Body of pancreas (tissue), 4 donors: ENCODE measurements at regions not wholly inside any gene's neighbourhood (a gene's known extent, or its start where the extent isn't known, plus 50 kb on each side); places are given as distances from the start of the nearest gene placed in this dataset.
A peak's percentile ranks its signal among the peaks of the same experiment; 100 is the strongest.

Source experiments
- ATAC-seq: fragments of 150-250 bp; one replicate; pipeline ENCODE4 v1.9.1; 2016
- DNase-seq, 4 donors: peaks; one replicate each; pipeline ENCODE4 v3.0.0-alpha.2; 2019
- H3K27ac ChIP-seq, 4 donors: fragments of 200-600 bp; sonication (generic); 1 replicate in 3 of 4; 2 replicates in 1 of 4; pipeline versions ENCODE4 v1.5.1 to v1.6.1; 2016 to 2019; ENCODE audit warnings: mild to moderate bottlenecking in 1 of 4, mixed read lengths in 1 of 4, moderate library complexity in 1 of 4
- H3K27me3 ChIP-seq, 2 donors: fragments of 200-600 bp; sonication (generic); one replicate each; pipeline ENCODE4 v1.6.0; 2016; ENCODE audit warnings: mild to moderate bottlenecking in 1 of 2
- H3K36me3 ChIP-seq, 2 donors: fragments of 200-600 bp; sonication (generic); replicated peaks in 1 of 2; 2 replicates each; pipeline ENCODE4 v1.5.1; 2016; ENCODE audit warnings: low read depth in 2 of 2; ENCODE audit not compliant: insufficient read depth in 1 of 2
- H3K4me1 ChIP-seq: fragments of 200-600 bp; sonication (generic); one replicate; pipeline ENCODE4 v1.6.0; 2016
- H3K4me3 ChIP-seq, 2 donors: fragments of 200-600 bp; sonication (generic); 1 replicate in 1 of 2; 2 replicates in 1 of 2; pipeline ENCODE4 v1.5.1; 2016 to 2019
- H3K9me3 ChIP-seq, 3 donors: fragments of 200-600 bp; sonication (generic); 1 replicate in 2 of 3; 2 replicates in 1 of 3; pipeline ENCODE4 v1.5.1; 2016
- POLR2A ChIP-seq, 3 donors: fragments of 450-650 bp; IDR thresholded peaks; one replicate each; pipeline ENCODE4 v1.6.1; 2016; ENCODE audit warnings: antibody characterized with exemption in 3 of 3, mild to moderate bottlenecking in 2 of 3
- WGBS, 2 donors: methylation state at CpG; one replicate each; pipeline ENCODE4 v1.1.5; 2017; 5-methylcytosine and 5-hydroxymethylcytosine counted together
- intact Hi-C: fragments of 100-400 bp; cut with DNase I; formaldehyde crosslinking; loops from one replicate; pipeline ENCODE4 v1.15.1; 2023
- TF ChIP-seq, protein P1 (sequence below), 7 experiments: fragments of 450-650 bp in 4 of 7; fragments of 200-600 bp in 3 of 7; sonication (generic) in 3 of 7; IDR thresholded peaks; one replicate each; pipeline ENCODE4 v1.5.1; 2016 to 2019; ENCODE audit warnings: antibody characterized with exemption in 7 of 7

DNA sequence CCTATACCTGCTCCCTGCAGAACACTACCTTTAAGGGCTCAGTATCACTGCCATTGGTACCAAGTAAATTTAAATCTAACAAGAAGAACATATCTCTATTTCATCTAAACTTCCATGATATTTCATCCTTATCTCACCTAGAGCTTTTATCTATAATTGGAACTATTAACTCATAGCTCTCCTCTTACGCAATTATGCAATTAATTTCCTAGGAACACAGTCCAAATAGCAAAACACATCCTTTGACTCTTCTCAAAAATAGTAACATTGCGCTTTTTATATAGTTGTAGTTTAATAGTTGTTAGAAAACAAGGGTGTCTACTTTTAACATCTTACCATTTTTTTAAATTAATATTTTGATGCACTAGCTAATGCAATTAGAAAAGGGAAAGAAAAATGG lies 986.8 kb upstream of the SLC35B3 start:
- no peak for TF ChIP-seq POLR2A (IDR thresholded peaks at IDR 0.05)
- TF ChIP-seq, protein P1, sequence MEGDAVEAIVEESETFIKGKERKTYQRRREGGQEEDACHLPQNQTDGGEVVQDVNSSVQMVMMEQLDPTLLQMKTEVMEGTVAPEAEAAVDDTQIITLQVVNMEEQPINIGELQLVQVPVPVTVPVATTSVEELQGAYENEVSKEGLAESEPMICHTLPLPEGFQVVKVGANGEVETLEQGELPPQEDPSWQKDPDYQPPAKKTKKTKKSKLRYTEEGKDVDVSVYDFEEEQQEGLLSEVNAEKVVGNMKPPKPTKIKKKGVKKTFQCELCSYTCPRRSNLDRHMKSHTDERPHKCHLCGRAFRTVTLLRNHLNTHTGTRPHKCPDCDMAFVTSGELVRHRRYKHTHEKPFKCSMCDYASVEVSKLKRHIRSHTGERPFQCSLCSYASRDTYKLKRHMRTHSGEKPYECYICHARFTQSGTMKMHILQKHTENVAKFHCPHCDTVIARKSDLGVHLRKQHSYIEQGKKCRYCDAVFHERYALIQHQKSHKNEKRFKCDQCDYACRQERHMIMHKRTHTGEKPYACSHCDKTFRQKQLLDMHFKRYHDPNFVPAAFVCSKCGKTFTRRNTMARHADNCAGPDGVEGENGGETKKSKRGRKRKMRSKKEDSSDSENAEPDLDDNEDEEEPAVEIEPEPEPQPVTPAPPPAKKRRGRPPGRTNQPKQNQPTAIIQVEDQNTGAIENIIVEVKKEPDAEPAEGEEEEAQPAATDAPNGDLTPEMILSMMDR (IDR thresholded peaks at IDR 0.05): no peak
- H3K27me3 ChIP-seq: no peaks in the 10 kb centered on the region
- H3K4me3 ChIP-seq: no peak overlapping the region
- WGBS, 2 donors: 84 to 90% methylated on average over 2 of the region's 2 CpGs
- H3K9me3 ChIP-seq: no peaks in the 10 kb centered on the region
- no peak for DNase-seq
- intact Hi-C loops: no loop called here
- H3K4me1 ChIP-seq: no peaks in the 10 kb centered on the region
- ATAC-seq: no peak
- no peaks in the 10 kb centered on the region for H3K36me3 ChIP-seq
- H3K27ac ChIP-seq: no peak overlapping the region

DNA sequence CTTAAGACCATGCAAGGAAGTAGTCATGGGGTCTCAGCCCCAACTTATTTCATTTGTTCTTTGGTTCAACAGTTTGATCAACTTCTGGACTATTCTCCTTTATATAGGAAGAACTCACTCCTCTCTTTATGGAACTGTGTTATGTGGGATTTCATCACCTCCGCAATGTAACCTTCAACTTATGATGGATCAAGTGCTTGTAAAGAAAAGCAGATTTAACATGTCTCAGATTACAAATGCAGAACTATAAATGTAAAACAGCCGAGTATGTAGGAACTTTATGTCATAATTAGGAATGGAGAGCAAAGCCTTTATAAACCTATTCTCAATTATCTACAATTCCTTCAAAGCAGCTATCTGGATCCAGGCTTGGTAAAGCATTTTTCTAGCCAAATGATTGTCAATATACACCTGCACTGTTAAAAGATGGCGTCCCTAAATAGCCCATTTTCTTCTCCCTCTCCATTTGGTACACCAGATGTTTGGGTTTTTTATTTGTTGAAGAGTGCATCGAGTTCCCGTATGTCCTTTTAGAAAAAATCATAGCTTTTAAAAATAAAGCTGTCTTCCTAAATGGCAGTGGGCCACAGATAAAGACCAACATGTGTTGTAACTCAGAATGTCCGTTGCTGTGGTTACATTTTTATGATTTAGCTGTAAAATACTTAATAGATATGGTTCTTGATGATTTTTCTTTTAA lies 985.1 kb upstream of the SLC35B3 start:
- ATAC-seq (no peak), DNase-seq (no peak)
- Histone ChIP-seq H3K4me3 (no peak overlapping the region), H3K27me3 (no peaks in the 10 kb centered on the region), H3K4me1 (no peaks in the 10 kb centered on the region), H3K36me3 (no peaks in the 10 kb centered on the region), H3K9me3 (no peaks in the 10 kb centered on the region), H3K27ac (no peak overlapping the region)
- 59 to 82% methylated on average over 6 of the region's 6 CpGs for WGBS, 2 donors
- no peak for TF ChIP-seq POLR2A (IDR thresholded peaks at IDR 0.05)
- TF ChIP-seq, protein P1 (IDR thresholded peaks at IDR 0.05): no peak
- intact Hi-C loops: no loop called here

DNA sequence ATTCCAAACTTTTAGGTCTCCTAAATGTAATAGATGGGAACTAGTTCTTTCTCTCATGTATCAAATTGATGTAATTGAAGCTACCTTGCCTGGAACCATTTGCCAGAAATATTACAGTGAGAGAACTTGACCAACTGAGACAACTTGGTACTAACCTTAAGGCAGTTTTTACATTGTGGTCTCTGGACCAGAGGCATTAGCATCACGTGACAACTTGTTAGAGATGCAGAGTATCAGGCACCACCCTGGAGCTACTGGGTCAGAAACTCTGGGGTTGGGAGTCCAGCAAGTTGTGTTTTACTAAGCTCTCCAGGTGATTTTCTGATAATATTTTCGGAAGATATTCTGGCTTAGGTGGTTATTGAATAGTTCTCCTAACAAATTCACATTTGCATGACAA lies 982.1 kb upstream of the SLC35B3 start:
- DNase-seq: no peak
- no peaks in the 10 kb centered on the region for H3K36me3 ChIP-seq
- 53 to 58% methylated on average over 2 of the region's 2 CpGs for WGBS, 2 donors
- H3K4me3 ChIP-seq: no peak overlapping the region
- H3K9me3 ChIP-seq: no peaks in the 10 kb centered on the region
- H3K27ac ChIP-seq: no peak overlapping the region
- H3K27me3 ChIP-seq: no peaks in the 10 kb centered on the region
- intact Hi-C loops: loop anchor here (10.0 kb wide), 1 partner anchor 433 kb away; no protein-coding TSS in a partner anchor
- no peak for ATAC-seq
- no peaks in the 10 kb centered on the region for H3K4me1 ChIP-seq
- TF ChIP-seq, protein P1 (IDR thresholded peaks at IDR 0.05): no peak
- TF ChIP-seq POLR2A (IDR thresholded peaks at IDR 0.05): no peak

DNA sequence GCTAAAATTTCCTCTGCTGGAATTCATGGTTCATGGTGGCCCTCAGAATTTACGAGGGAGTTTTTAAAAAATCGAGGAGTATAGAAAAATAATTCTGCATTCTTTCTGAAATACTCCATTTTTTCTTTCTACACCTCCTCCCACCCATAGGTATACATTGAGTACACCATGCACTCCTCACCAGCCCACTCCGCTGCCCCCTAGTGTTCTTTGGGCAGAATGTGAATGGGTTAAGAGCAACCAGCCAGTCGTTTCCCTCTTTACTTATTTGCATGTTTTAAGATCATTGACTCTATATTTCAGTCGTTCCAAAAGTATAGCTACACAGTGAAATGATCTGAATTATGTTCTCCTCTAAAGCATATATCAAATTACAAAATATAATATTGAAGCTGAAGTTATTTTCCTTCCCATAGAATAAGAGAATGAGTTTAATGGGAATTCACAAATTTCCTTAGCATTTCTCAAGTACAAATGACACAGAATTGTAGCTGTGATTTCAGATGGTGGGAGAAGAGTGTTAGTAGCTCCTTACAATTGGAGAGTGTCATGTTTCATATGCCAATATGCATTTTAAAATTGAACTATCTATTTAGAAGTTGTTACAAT lies 977.7 kb upstream of the SLC35B3 start:
- H3K4me1 ChIP-seq: peaks cover 8% of the 10 kb centered on the region
- no peaks in the 10 kb centered on the region for H3K9me3 ChIP-seq
- H3K36me3 ChIP-seq: no peaks in the 10 kb centered on the region
- no peak overlapping the region for H3K4me3 ChIP-seq
- intact Hi-C loops: loop anchor here (10.0 kb wide), 1 partner anchor 428 kb away; no protein-coding TSS in a partner anchor
- DNase-seq (peak; percentile 47 to 62 (median 52)), ATAC-seq (peak; percentile 60)
- 11 to 12% methylated on average over 5 of the region's 5 CpGs for WGBS, 2 donors
- H3K27ac ChIP-seq: no peak overlapping the region
- no peak for TF ChIP-seq POLR2A (IDR thresholded peaks at IDR 0.05)
- TF ChIP-seq, protein P1 (IDR thresholded peaks at IDR 0.05): peak; percentile 20 to 66 (median 57)
- no peaks in the 10 kb centered on the region for H3K27me3 ChIP-seq
